Left hindlimb (tissue), 1 donor: ENCODE measurements at regions not wholly inside any gene's neighbourhood (a gene's known extent, or its start where the extent isn't known, plus 50 kb on each side); places are given as distances from the start of the nearest gene placed in this dataset.

Experiments
- DNase-seq: peaks from one replicate; pipeline ENCODE4 v3.0.0-alpha.2; 2018

DNA sequence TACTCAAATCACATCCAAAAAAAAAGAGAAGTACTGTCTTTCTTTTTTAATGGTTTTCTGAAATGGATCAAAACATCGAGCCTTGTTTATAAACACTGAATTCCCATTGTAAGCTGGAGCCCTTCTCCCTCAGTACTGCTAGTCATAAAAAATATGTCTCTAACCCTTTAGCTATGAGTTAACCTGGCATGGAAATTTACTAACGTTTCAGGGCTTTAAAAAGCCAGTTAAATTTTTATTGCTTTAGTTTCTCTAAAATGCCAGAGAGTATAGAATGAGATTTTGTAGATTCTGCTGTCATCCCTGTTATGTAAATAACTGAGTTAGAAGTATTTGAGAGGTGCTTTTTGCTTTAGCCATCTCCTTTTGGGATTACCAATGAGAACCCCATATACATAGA, 528.3 kb downstream of the EFNB2 start:
- DNase-seq = no peak

DNA sequence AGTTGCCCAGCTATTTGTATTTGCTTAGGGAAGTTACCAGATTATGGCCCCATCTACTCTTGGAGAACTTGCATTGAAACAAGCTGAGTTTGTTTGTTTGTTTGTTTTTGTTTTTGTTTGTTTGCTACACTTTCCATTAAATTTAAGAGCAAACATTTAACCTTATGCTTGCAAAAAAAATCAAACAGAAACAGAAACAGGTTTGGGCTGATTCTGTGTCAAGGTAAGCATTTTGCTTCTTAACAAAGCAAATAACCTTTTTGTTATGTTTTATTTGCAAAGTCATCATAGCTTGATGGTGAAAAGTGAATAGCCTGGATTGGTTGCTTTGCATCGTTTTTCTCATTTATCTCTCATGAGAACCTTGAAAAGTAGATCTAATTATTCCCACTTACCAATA, 531.8 kb downstream of the EFNB2 start:
- DNase-seq = no peak

DNA sequence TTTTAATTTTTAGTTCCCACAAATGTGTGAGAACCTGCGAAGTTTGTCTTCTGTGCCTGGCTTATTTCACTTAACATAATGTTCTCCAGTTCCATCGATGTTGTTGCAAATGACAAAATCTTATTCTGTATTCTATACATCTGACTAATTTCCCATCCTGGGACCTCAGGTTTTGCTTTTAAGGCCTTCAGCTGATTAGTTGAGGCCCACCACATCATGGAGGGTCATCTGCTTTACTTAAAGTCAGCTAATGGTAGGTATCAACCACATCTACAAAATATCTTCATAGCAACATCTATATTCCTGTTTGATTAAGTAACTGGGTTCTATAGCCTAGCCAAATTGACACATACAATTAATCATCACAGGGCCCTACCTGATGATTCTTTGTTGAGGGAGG, 534.0 kb downstream of the EFNB2 start:
- no peak for DNase-seq

DNA sequence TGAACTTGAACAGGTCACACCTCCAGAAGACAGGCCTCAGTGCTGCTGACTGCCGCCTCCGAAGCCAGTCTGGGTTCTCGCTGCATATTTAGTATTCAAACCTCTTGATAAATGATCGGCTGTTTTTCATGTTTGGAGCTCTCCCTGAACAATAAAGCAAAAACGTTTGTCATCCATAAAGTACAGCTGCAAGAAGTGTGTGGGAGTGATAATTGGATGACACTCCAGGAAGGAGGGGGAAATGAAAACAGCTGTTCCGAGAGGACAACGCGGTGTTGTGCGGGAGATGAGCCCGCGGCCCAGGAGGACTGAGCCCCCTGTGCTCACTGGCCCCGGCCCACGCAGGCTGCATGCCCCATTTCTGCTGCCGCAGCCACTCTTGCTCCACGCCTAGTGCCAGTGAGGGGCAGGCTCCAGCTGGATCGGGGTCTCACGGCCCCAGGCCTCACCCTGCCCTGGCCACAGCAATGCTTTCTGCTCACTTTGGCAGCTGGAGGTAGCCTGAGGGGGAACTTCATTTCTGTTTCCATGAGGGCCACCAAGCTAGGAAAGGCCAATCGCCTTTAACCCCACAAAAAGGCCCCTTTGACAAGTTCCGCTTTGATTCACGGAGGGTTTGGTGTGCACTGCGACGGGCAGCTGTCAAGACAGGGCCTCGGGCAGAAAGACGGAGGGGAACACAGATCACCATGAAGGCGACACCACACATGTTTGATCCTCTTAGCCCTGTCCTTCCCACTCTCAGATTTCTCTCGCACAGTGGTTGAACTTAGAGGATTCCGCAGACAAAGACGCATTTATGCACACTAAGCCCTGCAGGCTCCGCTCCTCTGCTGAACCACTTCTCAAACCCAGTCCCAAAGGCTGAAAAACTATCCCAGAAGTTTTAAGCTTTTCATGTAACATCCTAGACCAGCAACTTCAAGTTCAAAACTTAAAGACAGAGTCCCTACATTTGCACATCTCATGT, 537.6 kb downstream of the EFNB2 start:
- DNase-seq = no peak

DNA sequence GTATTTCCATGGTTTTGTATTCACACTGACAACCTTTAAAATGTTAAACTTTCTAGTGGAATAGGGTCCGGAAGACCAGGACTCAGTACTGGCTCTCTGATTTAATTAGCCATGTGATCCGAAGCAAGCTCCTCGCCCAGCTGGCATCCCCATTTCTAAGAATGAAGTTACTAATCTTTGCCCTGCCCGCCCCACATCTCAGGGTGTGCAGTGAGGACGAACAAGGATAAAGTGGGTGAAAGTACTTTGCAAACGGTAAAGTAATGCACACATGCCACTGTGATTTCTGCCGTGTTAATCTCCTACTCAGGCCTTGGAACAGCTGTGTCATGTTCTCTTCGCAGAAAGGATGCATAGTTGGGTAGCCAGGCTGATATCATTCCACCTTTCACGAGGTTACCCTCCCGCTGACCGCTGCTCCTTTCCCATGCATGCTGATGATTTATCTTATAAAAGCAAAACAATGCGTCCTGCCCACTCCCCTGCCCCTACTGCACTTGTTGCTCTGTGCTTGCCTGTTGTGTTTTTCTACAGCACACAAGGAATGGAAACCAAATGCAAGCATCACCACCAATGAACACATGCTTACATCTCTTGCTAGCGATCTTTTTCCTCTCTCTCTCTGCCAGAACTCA, 539.0 kb downstream of the EFNB2 start:
- DNase-seq = no peak

DNA sequence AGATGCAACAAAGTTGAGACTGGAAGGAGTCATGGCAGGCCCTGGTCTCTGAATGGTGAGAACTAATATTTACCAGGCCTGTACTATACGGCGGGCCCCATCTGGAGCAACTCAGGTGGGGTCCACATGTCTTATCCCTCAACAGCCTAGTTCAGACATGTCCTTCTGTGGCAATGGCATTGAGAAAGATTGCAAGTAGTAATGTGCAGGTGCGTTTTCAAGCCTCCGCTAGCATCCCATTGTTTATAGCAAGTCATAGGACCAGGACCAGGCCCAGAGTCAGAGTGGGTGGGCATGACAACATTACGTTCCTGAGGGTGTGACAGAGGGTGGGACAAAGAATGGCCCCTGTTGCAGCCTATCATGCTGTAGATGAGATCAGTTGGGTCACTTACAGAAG, 541.1 kb downstream of the EFNB2 start:
- no peak for DNase-seq

DNA sequence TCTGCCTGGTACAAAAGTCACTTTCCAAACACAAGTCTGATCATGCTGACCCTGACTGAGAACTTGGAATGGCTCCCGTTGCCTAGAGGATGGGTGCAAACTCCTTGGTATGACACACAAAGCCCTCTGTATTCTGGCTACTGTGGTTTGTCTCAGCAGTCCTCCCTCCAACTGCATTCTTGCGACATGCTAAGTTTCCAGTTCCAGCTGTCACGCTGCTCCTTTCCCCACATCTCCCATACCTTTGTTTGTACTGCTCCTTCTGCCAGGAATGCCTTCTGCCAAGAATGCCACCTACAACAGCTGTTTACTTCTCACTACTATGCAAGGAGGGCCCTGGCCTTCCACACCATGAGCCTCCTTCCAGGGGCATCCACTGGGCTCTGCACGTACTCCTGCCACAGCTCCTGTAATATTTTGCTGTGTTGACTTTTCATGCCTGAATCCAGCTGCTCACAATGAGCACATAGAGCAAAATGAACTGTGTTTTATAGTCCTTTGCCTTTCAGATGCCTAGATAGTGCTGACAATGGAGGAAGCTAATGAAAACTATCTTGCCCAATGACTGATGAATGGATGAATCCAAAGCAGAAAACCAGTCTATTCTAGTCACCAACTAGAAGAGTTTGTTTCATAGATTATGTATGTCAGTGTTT, 543.7 kb downstream of the EFNB2 start:
- DNase-seq = no peak

DNA sequence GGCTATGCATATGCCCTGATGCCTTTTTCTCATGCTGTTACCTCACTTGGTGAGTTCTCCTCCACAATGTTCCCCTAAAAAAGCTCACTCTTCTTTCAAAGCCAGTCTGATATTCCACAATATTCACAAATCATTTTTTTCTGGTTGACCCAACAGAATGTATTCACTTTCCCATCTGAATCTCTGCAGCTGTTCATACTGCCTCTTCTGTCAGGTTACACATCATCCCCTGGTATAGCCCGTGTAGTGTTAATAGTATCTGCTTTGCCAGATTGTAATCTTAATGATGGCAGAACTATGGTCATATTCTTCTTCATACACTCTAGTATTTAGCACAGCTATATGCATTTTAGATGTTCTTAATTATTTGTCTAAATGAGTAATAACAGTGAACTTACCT, 544.3 kb downstream of the EFNB2 start:
- DNase-seq = no peak

DNA sequence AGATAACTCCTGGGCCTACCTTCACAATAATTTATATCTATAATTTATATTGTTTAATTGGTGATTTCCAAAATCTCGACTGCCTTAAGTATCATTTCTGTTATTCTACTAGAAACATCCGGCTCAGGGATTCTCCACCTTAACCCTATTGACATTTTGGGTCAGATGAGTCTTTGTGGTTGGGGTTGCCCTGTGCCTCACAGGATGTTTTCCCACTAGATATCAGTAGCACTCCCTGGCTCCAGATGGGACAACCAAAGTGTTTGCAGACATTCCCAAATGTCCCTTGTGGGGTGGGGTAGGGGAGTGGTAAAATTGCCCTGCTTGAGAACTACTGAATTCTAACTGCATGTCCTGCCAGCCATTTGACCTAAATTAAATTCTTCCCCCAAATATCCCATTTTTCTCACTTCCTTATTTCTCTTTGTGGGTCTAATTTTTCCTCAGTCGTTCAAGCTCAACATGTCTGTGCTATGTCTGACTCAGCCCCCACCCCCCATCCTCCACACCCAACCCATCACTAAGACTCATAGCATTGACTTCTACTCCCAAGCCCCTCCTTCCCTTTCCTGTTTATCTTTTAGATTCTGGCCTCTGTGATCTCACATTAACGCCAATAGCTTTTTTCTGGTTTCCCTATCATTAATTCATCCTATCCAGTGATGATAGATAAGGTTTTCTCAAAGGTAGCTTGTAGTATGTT, 545.1 kb downstream of the EFNB2 start:
- DNase-seq = no peak

DNA sequence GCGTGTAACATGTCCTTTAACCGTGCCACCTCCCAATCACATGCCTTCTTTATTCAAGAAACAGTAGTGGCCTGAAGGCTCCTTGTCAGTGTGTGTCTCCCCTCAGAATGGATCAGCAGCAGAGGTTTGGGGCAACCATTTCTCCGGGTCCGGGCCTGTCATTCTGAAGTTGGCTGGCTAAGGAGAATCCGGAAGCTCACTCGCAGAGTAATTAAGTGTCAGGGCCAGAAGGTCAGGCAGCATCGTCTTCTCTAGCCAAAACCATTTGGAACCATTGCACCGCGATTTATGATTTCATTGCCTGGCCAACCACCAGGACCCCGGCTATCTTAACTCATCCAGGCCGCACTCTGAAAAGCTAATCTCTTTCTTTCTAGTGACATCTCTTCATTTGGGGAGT, 550.8 kb downstream of the EFNB2 start:
- DNase-seq = no peak

DNA sequence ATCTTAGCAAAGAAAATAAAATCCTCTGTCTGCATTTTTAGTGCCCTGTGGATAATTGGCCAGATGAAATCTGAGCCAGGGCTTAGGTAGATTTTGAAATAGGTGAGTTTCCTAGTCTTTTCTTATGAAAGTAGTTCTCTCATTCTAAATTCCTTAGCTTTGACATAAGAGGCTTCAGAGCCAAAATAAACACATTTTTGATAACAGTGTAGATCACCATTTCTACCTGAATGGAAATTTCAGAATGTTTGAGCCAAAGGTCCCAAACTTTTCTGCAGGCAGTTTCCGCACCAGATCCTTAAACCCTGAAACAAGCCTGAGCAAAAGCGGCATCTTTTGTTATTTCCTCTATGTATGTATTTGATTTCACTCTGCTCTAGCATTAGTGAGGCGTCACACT, 551.2 kb downstream of the EFNB2 start:
- no peak for DNase-seq

DNA sequence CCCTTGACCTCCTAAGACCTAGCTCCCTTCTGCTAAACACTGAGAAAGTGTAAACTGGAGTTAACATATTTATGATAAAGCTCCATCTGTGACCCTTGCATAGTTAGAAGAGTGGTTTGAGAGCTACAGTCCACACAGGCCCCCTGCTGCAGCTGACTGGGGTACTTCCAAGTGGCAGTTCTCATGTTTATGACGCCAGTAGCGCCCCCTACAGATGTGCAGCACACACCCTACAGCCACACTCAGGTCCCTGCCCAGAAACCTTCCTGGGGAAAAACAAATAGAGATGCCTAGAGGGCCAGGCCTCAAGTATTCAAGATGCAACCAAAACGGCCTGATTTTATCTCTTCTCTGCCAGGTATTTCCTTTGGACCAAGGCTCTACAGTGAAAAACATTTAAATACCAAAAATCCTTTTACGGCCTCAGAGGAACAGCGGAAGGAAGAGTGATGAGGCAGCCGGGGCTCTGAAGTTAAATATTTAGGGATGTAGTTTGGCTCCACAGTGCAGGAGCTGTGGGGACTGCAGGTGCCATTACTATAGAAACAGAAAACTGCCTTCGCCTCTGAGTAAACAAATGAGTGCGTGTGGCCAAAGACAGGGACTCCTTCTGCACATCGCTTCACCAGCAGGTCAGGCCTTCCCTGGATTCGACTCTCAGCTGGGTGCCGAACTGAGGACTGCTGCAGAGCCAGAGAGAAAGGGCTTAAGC, 553.1 kb downstream of the EFNB2 start:
- DNase-seq = no peak

DNA sequence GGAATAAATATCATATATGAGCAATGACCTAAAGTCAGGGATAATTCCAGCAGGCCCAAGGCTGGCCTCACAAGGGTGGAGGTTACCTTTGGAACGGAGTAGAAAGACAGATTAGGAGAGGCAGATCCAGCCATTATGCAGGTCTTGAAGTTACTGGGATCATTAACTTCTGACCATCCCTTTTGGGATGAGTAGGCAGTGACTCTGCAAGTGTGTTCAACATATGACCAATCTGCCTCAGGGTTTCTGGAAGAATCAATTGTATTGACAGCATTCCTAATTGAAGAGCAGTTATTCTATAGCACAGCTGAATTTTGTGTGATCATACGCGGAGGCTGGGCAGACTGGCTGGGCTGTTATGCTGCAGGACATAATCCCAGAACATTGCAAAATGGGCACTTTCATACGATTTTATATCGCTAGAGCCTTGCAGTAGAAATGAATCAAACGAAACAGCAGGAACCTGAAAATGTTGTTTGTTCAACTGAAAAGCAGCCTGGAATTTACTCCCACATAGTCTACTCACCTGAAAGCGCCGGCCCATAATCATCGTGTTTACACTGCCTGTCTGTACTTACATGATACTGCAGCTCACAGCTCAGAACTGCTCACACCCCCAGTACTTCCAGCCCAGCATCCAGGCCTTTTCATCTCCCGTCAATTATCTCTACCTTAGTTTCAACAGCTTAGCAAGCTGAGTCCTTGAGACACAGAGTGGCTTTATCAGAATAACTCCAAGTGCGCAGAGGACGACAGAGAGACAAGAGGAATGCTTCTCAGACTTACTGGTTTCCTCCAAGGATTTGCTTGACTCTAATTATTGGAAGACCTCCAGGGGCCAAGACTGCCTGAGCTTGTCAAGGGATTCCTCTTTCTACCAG, 556.1 kb downstream of the EFNB2 start:
- DNase-seq = no peak

DNA sequence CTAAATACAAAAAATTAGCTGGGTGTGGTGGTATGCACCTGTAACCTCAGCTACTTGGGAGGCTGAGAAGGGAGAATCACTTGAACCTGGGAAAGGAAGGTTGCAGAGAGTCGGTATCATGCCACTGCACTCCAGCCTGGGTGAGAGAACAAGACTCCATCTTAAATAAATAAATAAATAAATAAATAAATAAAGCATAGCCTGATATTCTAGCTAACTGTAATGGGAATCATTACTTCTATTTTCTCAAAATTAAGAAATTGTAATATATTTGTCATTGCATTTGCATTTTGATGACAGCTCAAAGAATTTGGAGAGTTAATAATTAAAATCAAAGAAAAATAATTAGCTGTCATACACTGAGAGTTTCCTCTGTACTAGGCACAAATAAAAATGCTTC, 561.1 kb downstream of the EFNB2 start:
- no peak for DNase-seq

DNA sequence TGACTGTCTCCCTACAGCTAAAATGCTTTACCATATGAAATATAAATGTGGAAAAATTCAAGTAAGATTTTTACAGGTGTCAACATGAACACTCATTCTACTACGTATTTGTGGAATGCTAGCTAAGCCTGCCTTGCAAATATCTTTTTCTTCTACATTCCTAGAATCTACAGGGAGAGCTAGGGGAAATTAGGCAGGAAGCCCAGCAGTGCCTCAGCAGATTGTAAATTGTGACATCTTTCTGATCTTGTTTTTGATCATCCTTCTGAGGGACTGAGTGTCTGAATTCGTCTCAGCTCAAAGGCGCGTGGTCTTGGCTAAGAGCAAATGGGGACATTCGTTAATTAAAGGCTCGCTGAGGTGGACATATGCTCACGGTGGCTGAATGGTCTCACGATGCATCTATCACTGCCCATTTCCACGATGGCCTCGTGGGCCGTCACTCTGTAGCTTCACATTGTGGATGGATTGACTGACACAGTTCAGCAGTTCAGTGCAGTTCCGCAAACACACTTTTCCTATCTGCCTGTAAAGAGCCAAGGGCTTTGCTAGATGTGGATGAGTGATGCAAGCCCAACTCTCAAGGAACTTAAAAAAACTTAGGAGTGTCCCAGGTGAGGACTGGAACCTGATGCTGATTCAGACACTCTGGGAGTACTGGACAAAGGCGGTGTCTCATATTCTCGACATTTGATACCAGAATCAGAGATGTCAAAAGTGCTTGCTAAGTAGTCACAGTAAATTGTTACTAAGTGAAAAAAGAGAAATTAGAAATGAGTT, 562.5 kb downstream of the EFNB2 start:
- DNase-seq = no peak

DNA sequence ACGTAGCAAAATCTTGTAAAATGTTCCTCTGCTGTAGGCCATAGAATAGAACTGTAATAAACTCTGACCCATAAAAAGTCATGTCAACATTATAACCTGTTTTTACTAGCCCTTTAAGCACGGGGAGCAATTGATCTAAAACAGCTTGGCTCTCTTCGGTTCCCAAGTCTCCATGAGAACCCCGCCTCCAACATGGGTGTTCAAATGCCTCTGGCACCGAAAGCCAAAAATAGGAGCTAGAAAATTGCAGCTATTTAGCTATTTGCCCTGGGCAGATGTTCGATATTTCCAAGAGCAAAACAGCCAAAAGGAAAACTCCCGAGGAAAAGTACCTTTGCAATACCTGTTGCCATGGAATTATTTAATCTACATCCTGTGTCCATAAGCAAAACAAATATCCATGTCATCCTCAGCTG, 563.1 kb downstream of the EFNB2 start:
- no peak for DNase-seq

DNA sequence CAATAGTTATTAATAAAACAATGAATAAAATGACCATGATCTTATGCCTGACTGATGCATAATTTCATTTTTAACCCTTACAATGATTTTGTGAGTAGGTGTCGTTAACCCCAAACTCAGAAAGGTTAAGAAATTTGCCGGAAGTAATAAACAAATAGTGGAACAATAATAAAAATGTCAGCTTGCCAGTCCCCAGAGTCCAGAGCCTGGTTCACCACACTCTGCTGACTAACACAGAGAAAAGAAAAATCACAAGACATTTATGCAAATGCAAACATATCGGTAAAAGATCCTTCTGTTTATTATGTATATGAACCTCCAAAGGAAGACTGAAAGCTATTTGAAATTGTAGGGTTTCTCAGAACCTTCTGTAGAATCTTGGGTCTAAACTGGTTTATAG, 563.7 kb downstream of the EFNB2 start:
- no peak for DNase-seq

DNA sequence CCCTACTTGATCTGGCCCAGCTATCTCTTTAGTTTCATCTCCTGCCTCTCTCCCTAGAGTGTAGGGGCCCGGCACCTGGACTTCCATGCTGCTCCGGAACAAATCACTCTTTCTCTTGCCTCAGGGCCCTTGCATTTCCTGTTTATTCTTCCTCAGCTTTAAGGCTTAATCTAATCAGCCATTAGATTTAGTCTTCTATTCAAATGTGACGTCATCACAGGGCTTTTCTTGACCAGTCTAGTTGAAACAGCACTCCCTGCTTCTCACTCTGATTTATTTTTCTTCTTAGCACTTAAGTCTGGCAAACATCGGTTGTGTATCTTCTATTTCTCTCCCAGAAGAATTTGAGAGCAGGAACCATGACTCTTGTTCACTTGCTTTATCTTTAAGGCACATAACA, 564.1 kb downstream of the EFNB2 start:
- no peak for DNase-seq

DNA sequence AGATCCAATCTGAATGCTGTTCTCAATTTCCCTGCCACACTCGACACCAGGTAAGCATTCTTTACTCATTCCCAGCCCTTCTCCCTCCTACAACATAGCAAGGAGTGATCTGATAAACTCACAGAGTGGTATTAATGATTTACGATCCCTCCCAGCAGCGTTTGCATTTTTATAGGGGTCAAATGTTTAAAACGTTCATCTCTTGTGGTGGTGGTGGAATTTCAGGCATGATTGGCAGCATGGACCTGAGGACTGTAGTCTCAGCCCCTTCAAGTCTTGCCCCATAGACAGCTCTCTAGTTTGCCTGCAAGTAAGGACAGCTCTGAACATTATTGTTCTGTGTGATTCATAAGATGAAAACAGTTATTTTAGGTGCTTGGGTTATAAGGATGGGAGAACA, 565.7 kb downstream of the EFNB2 start:
- no peak for DNase-seq

DNA sequence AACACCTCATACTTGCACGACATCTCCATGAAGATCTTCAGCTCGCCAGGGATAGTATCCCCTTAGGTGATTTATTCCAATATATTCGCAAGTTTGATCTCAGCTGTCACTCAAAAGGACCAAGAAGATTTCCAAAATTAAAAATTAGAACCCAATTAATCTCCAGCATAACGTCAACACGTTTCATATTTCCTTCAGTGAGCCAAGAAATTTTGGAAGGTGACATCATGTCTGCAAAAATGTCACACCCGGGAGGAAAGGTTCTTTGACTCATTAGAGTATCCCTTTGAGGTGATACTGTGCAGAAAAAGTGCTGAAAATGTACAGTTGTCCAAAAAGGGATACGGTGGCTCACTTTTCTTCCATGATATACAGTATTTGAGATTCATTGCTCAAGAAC, 569.6 kb downstream of the EFNB2 start:
- DNase-seq = no peak

DNA sequence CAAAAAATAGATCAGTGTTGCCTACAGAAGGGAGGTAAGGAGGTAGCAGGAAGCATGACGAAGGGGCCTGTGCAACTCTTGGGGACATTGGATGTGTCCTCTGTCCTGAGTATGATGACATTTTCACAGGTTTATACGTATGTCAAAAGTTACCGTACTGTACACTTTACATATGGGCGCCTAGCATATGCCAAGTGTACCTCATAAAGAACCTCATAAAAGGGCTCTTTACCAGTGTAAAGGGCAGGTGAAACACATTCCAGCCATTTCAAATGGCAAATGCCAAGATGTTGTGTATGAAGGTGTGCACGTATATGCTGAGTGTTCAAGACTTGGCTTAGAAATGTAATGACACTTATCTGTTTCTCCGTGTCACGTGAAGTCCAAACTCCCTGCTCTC, 573.4 kb downstream of the EFNB2 start:
- no peak for DNase-seq
